HCT116 (cell line): ENCODE measurements at regions not wholly inside any gene's neighbourhood (a gene's known extent, or its start where the extent isn't known, plus 50 kb on each side); places are given as distances from the start of the nearest gene placed in this dataset.

ENCODE experiments used
- ATF3 ChIP-seq: IDR thresholded peaks from 2 replicates; pipeline ENCODE4 v1.6.1; 2012
- JUND ChIP-seq: IDR thresholded peaks from 2 replicates; pipeline ENCODE4 v1.6.1; 2012
- MAX ChIP-seq: IDR thresholded peaks from 2 replicates; pipeline ENCODE4 v1.6.1; 2012
- POLR2A ChIP-seq: IDR thresholded peaks from 2 replicates; pipeline ENCODE4 v1.7.0; 2011; ENCODE audit warnings: borderline replicate concordance; ENCODE audit not compliant: insufficient read depth, insufficient read length; ENCODE audit errors: extremely low read depth
- RAD21 ChIP-seq: IDR thresholded peaks from 2 replicates; pipeline ENCODE4 v1.6.1; 2012; ENCODE audit warnings: low read depth, mild to moderate bottlenecking
- REST ChIP-seq: IDR thresholded peaks from 2 replicates; pipeline ENCODE4 v1.6.1; 2012; ENCODE audit warnings: low read depth
- SIN3A ChIP-seq: IDR thresholded peaks from 2 replicates; pipeline ENCODE4 v1.6.1; 2012; ENCODE audit warnings: low read depth
- TF ChIP-seq, protein P1 (sequence below), 3 experiments: fragments of 200-600 bp in 1 of 3; sonication (generic) in 1 of 3; IDR thresholded peaks in 2 of 3; conservative IDR thresholded peaks in 1 of 3; 2 replicates each; pipeline ENCODE4 v1.5.1; 2012 to 2017; ENCODE audit warnings: low read depth in 2 of 3, low read length in 2 of 3, antibody characterized with exemption in 1 of 3, borderline replicate concordance in 1 of 3, control low read depth in 1 of 3, mild to moderate bottlenecking in 1 of 3, mixed read lengths in 1 of 3, mixed run types in 1 of 3, moderate library complexity in 1 of 3; ENCODE audit not compliant: insufficient read depth in 1 of 3

DNA sequence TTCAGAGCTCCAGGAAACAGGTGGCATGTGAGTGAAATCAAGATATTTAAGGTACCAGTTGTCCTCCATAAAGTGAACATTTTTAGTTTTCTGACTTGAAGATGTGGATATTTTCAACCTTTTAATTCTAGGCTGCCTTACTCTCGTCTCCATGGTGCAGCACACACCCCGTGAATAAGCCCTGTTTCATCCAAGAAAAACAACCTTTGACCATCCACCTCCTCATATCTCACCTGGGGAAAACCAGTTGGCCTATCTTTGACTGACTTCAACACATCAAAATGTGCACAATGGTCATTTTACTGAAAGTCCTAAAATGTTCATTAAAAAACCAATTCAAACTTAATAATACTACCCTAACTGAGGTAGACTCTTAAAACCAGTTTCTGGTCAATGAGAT, 73.8 kb upstream of the CD2AP start:
- TF ChIP-seq, protein P1, sequence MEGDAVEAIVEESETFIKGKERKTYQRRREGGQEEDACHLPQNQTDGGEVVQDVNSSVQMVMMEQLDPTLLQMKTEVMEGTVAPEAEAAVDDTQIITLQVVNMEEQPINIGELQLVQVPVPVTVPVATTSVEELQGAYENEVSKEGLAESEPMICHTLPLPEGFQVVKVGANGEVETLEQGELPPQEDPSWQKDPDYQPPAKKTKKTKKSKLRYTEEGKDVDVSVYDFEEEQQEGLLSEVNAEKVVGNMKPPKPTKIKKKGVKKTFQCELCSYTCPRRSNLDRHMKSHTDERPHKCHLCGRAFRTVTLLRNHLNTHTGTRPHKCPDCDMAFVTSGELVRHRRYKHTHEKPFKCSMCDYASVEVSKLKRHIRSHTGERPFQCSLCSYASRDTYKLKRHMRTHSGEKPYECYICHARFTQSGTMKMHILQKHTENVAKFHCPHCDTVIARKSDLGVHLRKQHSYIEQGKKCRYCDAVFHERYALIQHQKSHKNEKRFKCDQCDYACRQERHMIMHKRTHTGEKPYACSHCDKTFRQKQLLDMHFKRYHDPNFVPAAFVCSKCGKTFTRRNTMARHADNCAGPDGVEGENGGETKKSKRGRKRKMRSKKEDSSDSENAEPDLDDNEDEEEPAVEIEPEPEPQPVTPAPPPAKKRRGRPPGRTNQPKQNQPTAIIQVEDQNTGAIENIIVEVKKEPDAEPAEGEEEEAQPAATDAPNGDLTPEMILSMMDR (IDR thresholded peaks at IDR 0.05 in 2 of 3, conservative IDR thresholded peaks at IDR 0.05 in 1 of 3; ENCODE audit: borderline replicate concordance in 1 of 3, insufficient read depth in 1 of 3, low read depth in 2 of 3, low read length in 2 of 3), result no peak
- TF ChIP-seq SIN3A (no peak), REST (no peak), ATF3 (no peak), POLR2A (no peak), RAD21 (no peak), MAX (no peak), JUND (no peak)
